HG02981 (cell line): ENCODE measurements at regions not wholly inside any gene's neighbourhood (a gene's known extent, or its start where the extent isn't known, plus 50 kb on each side); places are given as distances from the start of the nearest gene placed in this dataset.

Experiments used
- ATAC-seq: cut with Tn5 transposase; IDR thresholded peaks from one replicate; pipeline ENCODE4 v1.9.1; 2021; ENCODE audit warnings: mild to moderate bottlenecking, moderate library complexity; ENCODE audit not compliant: unreplicated experiment

- no peak for ATAC-seq
Measured at GRCh38 chr17:65277576-65277975, 140.4 kb downstream of the RGS9 start.
